WTC11 (cell line): ENCODE measurements at regions not wholly inside any gene's neighbourhood (a gene's known extent, or its start where the extent isn't known, plus 50 kb on each side); places are given as distances from the start of the nearest gene placed in this dataset.

Source experiments
- ATAC-seq: fragments of 200-7000 bp; cut with Tn5 transposase; 2 replicates; pipeline ENCODE4 v1.10.0; 2021; ENCODE audit warnings: mild to moderate bottlenecking, moderate library complexity
- CTCF ChIA-PET: fragments of 300-600 bp; sonication (Branson Sonifier 250); formaldehyde crosslinking; loops from one replicate; lab custom pipeline; 2021; ENCODE audit warnings: antibody characterized with exemption; lab: Charles Lee
- POLR2A ChIA-PET: fragments of 350-600 bp; sonication (Branson Sonifier 250); formaldehyde crosslinking; loops from one replicate; lab custom pipeline; 2021; ENCODE audit warnings: antibody characterized with exemption; lab: Charles Lee
- DNase-seq: peaks from one replicate; pipeline ENCODE4 v3.0.0; 2021; ENCODE audit warnings: low spot score
- H3K27ac Mint-ChIP-seq: 2 replicates; pipeline ENCODE4 v1.8.0; 2021; ENCODE audit warnings: mixed read lengths
- H3K27me3 Mint-ChIP-seq: 2 replicates; pipeline ENCODE4 v1.8.0; 2021; ENCODE audit warnings: low read depth, mild to moderate bottlenecking, moderate library complexity, mixed read lengths
- H3K36me3 Mint-ChIP-seq: 2 replicates; pipeline ENCODE4 v1.8.0; 2021; ENCODE audit warnings: mixed read lengths
- H3K4me1 Mint-ChIP-seq: 2 replicates; pipeline ENCODE4 v1.8.0; 2022; ENCODE audit warnings: mixed read lengths
- H3K4me3 Mint-ChIP-seq: 2 replicates; pipeline ENCODE4 v1.8.0; 2021; ENCODE audit warnings: mild to moderate bottlenecking, moderate library complexity, mixed read lengths
- H3K9me3 Mint-ChIP-seq: 2 replicates; pipeline ENCODE4 v1.8.0; 2021; ENCODE audit warnings: mixed read lengths
- ATF1 ChIP-seq: sonication (generic); formaldehyde crosslinking; IDR thresholded peaks from 2 replicates; pipeline ENCODE4 v1.8.1; 2023; ENCODE audit warnings: mild to moderate bottlenecking, moderate library complexity, missing genetic modification reagents
- CBFB ChIP-seq: sonication (generic); formaldehyde crosslinking; IDR thresholded peaks from 2 replicates; pipeline ENCODE4 v1.8.1; 2022; ENCODE audit warnings: mild to moderate bottlenecking, low read depth, missing genetic modification reagents
- ELF4 ChIP-seq: sonication (generic); formaldehyde crosslinking; IDR thresholded peaks from 2 replicates; pipeline ENCODE4 v1.8.1; 2022; ENCODE audit warnings: low read depth, mild to moderate bottlenecking, moderate library complexity, missing genetic modification reagents
- FOXJ3 ChIP-seq: sonication (generic); formaldehyde crosslinking; IDR thresholded peaks from 2 replicates; pipeline ENCODE4 v1.9.0; 2021; ENCODE audit warnings: missing genetic modification reagents, mild to moderate bottlenecking, borderline replicate concordance
- GABPB1 ChIP-seq: sonication (generic); formaldehyde crosslinking; IDR thresholded peaks from 2 replicates; pipeline ENCODE4 v1.8.1; 2023; ENCODE audit warnings: mild to moderate bottlenecking, missing genetic modification reagents
- GTF2I ChIP-seq: fragments of 250-450 bp; sonication (Bioruptor Pico); conservative IDR thresholded peaks from 2 replicates; pipeline ENCODE4 v1.4.0; 2021; ENCODE audit warnings: mild to moderate bottlenecking
- HMGA2 ChIP-seq: fragments of 250-450 bp; sonication (Bioruptor Pico); IDR thresholded peaks from 2 replicates; pipeline ENCODE4 v1.4.0; 2021; ENCODE audit warnings: mild to moderate bottlenecking, moderate library complexity
- IRF2 ChIP-seq: sonication (generic); formaldehyde crosslinking; IDR thresholded peaks from 2 replicates; pipeline ENCODE4 v1.8.0; 2022; ENCODE audit warnings: low read depth, missing genetic modification reagents, borderline replicate concordance
- MYBL2 ChIP-seq: sonication (generic); formaldehyde crosslinking; IDR thresholded peaks from 2 replicates; pipeline ENCODE4 v1.8.1; 2023; ENCODE audit warnings: mild to moderate bottlenecking, moderate library complexity, missing genetic modification reagents
- SOX15 ChIP-seq: fragments of 250-450 bp; sonication (Bioruptor Pico); IDR thresholded peaks from 2 replicates; pipeline ENCODE4 v1.9.0; 2021; ENCODE audit warnings: mild to moderate bottlenecking
- SP1 ChIP-seq: sonication (generic); formaldehyde crosslinking; conservative IDR thresholded peaks from 2 replicates; pipeline ENCODE4 v1.8.1; 2022; ENCODE audit warnings: missing genetic modification reagents
- TEAD1 ChIP-seq: sonication (generic); formaldehyde crosslinking; IDR thresholded peaks from 2 replicates; pipeline ENCODE4 v1.8.0; 2022; ENCODE audit warnings: mild to moderate bottlenecking, missing genetic modification reagents
- ZNF138 ChIP-seq: sonication (generic); formaldehyde crosslinking; conservative IDR thresholded peaks from 2 replicates; pipeline ENCODE4 v1.8.1; 2022; ENCODE audit warnings: mild to moderate bottlenecking, moderate library complexity, missing genetic modification reagents
- ZNF219 ChIP-seq: sonication (generic); formaldehyde crosslinking; IDR thresholded peaks from 2 replicates; pipeline ENCODE4 v1.8.0; 2023; ENCODE audit warnings: missing genetic modification reagents, mild to moderate bottlenecking, borderline replicate concordance
- ZNF232 ChIP-seq: sonication (generic); formaldehyde crosslinking; IDR thresholded peaks from 2 replicates; pipeline ENCODE4 v1.8.0; 2022; ENCODE audit warnings: mild to moderate bottlenecking, missing genetic modification reagents
- ZNF671 ChIP-seq: fragments of 250-450 bp; sonication (Bioruptor Pico); IDR thresholded peaks from 2 replicates; pipeline ENCODE4 v1.8.0; 2021; ENCODE audit warnings: mild to moderate bottlenecking
- TF ChIP-seq, protein P1 (sequence below): sonication (generic); formaldehyde crosslinking; IDR thresholded peaks from 2 replicates; pipeline ENCODE4 v1.8.1; 2023; ENCODE audit warnings: mild to moderate bottlenecking, moderate library complexity, missing genetic modification reagents
- TF ChIP-seq, protein P2 (sequence below): fragments of 250-450 bp; sonication (Bioruptor Pico); IDR thresholded peaks from 2 replicates; pipeline ENCODE4 v1.9.0; 2021; ENCODE audit warnings: moderate library complexity, mild to moderate bottlenecking, inconsistent platforms, borderline replicate concordance
- TF ChIP-seq, protein P3 (sequence below): sonication (generic); formaldehyde crosslinking; IDR thresholded peaks from 2 replicates; pipeline ENCODE4 v1.8.1; 2023; ENCODE audit warnings: mild to moderate bottlenecking, missing genetic modification reagents
- TF ChIP-seq, protein P4 (sequence below): sonication (generic); formaldehyde crosslinking; IDR thresholded peaks from 2 replicates; pipeline ENCODE4 v1.8.0; 2022; ENCODE audit warnings: mild to moderate bottlenecking, missing genetic modification reagents
- TF ChIP-seq, protein P5 (sequence below): sonication (generic); formaldehyde crosslinking; IDR thresholded peaks from 2 replicates; pipeline ENCODE4 v1.8.0; 2023; ENCODE audit warnings: mild to moderate bottlenecking, missing genetic modification reagents

DNA sequence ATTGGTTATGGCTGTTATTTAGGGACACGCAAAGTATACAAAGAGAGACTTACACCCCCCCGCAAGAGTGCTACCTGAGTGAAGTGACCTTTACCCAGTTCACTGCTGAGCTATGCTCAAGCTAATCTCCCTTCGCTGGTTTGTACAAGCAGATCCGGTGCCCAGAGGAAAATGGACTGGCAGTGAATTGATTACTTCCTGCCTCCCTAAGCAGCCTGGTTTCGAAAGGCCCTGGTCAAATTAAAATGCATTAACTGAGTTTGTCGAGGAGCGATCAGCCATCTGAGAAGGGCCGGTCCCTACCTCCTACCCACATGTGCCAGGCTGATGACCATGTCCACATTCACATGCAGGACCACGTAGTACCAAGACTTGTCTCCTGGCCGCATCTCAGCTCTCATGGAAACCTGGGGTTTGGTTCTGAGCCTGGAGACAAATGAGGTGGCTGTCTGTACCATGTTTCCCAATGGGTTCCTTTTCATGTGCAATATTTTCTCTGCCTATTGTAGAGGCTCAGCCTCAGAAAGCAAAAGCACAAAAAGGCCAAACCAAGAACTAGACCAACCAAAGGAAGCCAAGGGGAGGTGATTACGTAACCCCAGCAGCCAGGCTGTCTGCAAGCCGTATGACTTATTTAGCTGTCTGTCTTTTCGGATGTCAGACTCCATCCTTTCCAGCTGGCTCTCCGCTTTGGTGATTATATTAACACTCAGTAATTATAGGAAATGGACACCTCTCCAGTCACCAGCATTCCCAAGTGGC lies 284.7 kb upstream of the PWP1 start:
- peaks cover 48% of the 10 kb centered on the region for H3K4me1 Mint-ChIP-seq
- H3K36me3 Mint-ChIP-seq = no peaks in the 10 kb centered on the region
- DNase-seq = no peak
- TF ChIP-seq SP1 (CRISPR knock-in tag) = no peak
- no peak for TF ChIP-seq IRF2
- no peak for TF ChIP-seq ZNF671
- no peak for TF ChIP-seq TEAD1 (CRISPR knock-in tag)
- TF ChIP-seq, protein P1, sequence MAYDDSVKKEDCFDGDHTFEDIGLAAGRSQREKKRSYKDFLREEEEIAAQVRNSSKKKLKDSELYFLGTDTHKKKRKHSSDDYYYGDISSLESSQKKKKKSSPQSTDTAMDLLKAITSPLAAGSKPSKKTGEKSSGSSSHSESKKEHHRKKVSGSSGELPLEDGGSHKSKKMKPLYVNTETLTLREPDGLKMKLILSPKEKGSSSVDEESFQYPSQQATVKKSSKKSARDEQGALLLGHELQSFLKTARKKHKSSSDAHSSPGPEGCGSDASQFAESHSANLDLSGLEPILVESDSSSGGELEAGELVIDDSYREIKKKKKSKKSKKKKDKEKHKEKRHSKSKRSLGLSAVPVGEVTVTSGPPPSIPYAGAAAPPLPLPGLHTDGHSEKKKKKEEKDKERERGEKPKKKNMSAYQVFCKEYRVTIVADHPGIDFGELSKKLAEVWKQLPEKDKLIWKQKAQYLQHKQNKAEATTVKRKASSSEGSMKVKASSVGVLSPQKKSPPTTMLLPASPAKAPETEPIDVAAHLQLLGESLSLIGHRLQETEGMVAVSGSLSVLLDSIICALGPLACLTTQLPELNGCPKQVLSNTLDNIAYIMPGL (CRISPR knock-in tag) = no peak
- no peak for TF ChIP-seq ATF1 (CRISPR knock-in tag)
- TF ChIP-seq, protein P2, sequence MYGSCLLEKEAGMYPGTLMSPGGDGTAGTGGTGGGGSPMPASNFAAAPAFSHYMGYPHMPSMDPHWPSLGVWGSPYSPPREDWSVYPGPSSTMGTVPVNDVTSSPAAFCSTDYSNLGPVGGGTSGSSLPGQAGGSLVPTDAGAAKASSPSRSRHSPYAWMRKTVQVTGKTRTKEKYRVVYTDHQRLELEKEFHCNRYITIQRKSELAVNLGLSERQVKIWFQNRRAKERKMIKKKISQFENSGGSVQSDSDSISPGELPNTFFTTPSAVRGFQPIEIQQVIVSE (CRISPR knock-in tag) = no peak
- TF ChIP-seq, protein P3, sequence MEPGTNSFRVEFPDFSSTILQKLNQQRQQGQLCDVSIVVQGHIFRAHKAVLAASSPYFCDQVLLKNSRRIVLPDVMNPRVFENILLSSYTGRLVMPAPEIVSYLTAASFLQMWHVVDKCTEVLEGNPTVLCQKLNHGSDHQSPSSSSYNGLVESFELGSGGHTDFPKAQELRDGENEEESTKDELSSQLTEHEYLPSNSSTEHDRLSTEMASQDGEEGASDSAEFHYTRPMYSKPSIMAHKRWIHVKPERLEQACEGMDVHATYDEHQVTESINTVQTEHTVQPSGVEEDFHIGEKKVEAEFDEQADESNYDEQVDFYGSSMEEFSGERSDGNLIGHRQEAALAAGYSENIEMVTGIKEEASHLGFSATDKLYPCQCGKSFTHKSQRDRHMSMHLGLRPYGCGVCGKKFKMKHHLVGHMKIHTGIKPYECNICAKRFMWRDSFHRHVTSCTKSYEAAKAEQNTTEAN (CRISPR knock-in tag) = no peak
- TF ChIP-seq CBFB (CRISPR knock-in tag) = no peak
- no peak for TF ChIP-seq GABPB1
- TF ChIP-seq HMGA2 (CRISPR knock-in tag) = no peak
- no peak for TF ChIP-seq ELF4
- TF ChIP-seq ZNF219 (CRISPR knock-in tag) = no peak
- TF ChIP-seq ZNF232 = no peak
- no peak for TF ChIP-seq SOX15 (CRISPR knock-in tag)
- TF ChIP-seq MYBL2 (CRISPR knock-in tag) = no peak
- TF ChIP-seq FOXJ3 (CRISPR knock-in tag) = no peak
- TF ChIP-seq, protein P4, sequence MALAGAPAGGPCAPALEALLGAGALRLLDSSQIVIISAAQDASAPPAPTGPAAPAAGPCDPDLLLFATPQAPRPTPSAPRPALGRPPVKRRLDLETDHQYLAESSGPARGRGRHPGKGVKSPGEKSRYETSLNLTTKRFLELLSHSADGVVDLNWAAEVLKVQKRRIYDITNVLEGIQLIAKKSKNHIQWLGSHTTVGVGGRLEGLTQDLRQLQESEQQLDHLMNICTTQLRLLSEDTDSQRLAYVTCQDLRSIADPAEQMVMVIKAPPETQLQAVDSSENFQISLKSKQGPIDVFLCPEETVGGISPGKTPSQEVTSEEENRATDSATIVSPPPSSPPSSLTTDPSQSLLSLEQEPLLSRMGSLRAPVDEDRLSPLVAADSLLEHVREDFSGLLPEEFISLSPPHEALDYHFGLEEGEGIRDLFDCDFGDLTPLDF = no peak
- TF ChIP-seq, all 79 proteins: peak for 0
- no peak overlapping the region for H3K4me3 Mint-ChIP-seq
- CTCF ChIA-PET = interaction anchor here (0.6 to 2.5 kb wide), 6 partner anchors 13 to 387 kb away, joined by 3 to 12 read pairs (median 3); a partner anchor contains a TSS
- no peak overlapping the region for H3K27ac Mint-ChIP-seq
- no peaks in the 10 kb centered on the region for H3K9me3 Mint-ChIP-seq
- H3K27me3 Mint-ChIP-seq = no peaks in the 10 kb centered on the region
- ATAC-seq = no peak
- POLR2A ChIA-PET = interaction anchor here (0.6 kb wide), 1 partner anchor 273 kb away, joined by 4 read pairs; no protein-coding TSS in a partner anchor

DNA sequence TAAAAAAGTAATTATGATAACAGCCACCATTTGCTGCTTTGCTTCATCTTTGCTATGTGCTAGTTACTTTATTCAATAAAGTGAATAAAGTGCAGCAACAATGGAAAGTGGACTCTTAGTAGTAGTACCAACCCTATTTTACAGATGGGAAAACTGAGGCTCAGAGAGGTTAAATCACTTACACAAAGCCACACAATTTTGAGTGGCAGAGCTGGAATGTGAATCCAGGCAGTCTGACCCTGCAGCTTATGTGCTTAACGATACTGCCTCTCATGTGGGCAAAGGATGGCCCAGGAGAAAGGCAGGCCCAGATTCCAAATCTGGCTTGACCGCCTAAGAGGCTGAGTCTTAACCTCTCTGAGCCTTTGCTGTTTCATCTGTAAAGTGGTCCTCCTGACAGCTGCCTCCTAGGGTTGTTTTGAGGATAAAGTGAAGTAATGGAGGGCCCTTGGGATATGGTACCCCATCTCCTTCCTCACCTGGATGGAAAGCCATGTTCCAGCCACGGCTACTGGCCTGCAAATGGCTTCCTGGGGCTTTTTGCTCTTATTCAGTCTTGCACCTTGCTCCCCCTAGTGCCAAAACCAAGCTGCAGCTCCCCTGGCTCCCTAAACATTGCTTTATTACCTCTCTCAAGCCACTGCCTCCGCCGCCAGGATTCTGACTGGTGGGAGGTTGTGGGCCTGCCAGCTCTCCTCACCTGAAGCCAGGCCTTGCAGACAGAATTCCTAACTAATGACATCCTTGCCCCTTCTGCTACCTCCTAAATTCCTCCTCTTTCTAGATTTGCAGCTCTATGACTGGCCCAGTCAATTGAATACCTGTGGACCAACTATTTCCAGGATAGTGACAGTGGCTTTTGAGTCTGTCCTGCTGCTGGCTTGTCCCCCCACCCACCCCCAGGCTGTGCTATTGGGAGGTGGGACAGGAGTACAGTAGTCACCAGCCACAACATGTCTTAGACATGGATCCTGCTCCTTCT lies 283.3 kb upstream of the PWP1 start:
- ChIA-PET POLR2A (interaction anchor here (0.7 to 1.4 kb wide), 2 partner anchors 82 to 84 kb away, joined by 4 to 6 read pairs; a partner anchor contains a TSS), CTCF (interaction anchor here (0.5 to 5.0 kb wide), 29 partner anchors 7 to 275 kb away, joined by 3 to 70 read pairs (median 4); a partner anchor contains a TSS)
- Mint-ChIP-seq H3K4me3 (no peak overlapping the region), H3K36me3 (no peaks in the 10 kb centered on the region), H3K27ac (no peak overlapping the region), H3K4me1 (peaks cover 35% of the 10 kb centered on the region), H3K27me3 (no peaks in the 10 kb centered on the region), H3K9me3 (no peaks in the 10 kb centered on the region)
- DNase-seq (peak; percentile 83), ATAC-seq (peak; percentile 88)
- TF ChIP-seq, protein P5, sequence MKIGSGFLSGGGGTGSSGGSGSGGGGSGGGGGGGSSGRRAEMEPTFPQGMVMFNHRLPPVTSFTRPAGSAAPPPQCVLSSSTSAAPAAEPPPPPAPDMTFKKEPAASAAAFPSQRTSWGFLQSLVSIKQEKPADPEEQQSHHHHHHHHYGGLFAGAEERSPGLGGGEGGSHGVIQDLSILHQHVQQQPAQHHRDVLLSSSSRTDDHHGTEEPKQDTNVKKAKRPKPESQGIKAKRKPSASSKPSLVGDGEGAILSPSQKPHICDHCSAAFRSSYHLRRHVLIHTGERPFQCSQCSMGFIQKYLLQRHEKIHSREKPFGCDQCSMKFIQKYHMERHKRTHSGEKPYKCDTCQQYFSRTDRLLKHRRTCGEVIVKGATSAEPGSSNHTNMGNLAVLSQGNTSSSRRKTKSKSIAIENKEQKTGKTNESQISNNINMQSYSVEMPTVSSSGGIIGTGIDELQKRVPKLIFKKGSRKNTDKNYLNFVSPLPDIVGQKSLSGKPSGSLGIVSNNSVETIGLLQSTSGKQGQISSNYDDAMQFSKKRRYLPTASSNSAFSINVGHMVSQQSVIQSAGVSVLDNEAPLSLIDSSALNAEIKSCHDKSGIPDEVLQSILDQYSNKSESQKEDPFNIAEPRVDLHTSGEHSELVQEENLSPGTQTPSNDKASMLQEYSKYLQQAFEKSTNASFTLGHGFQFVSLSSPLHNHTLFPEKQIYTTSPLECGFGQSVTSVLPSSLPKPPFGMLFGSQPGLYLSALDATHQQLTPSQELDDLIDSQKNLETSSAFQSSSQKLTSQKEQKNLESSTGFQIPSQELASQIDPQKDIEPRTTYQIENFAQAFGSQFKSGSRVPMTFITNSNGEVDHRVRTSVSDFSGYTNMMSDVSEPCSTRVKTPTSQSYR = no peak
- TF ChIP-seq ZNF138 (CRISPR knock-in tag) = no peak
- TF ChIP-seq GTF2I (CRISPR knock-in tag) = 0 out of 2 replicates have a peak, but pooled peaks have one; percentile 25
